ENCODE measurements at regions not wholly inside any gene's neighbourhood (a gene's known extent, or its start where the extent isn't known, plus 50 kb on each side); places are given as distances from the start of the nearest gene placed in this dataset.
A peak's percentile ranks its signal among the peaks of the same experiment; 100 is the strongest.
"Not testable (repeated sequence)": the region's sequence is repeated elsewhere in the genome, so short reads cannot be mapped to it uniquely, and the experiment has no call there.

GRCh38 chr15:20591936-20592335, 50.3 kb upstream of the GOLGA6L6 start:
- DNase-seq (ENCODE audit: extremely low spot score, unreplicated experiment): peak; percentile 69
- H3K27ac Mint-ChIP-seq (ENCODE audit: unreplicated experiment); H3K4me1 Mint-ChIP-seq (ENCODE audit: unreplicated experiment); H3K4me3 Mint-ChIP-seq (ENCODE audit: unreplicated experiment); H3K27me3 Mint-ChIP-seq (ENCODE audit: unreplicated experiment); H3K36me3 Mint-ChIP-seq (ENCODE audit: unreplicated experiment); H3K9me3 Mint-ChIP-seq (ENCODE audit: unreplicated experiment): not testable (repeated sequence)

Measured in osteocyte (in vitro differentiated cells).